ENCODE measurements at regions not wholly inside any gene's neighbourhood (a gene's known extent, or its start where the extent isn't known, plus 50 kb on each side); places are given as distances from the start of the nearest gene placed in this dataset.

DNA sequence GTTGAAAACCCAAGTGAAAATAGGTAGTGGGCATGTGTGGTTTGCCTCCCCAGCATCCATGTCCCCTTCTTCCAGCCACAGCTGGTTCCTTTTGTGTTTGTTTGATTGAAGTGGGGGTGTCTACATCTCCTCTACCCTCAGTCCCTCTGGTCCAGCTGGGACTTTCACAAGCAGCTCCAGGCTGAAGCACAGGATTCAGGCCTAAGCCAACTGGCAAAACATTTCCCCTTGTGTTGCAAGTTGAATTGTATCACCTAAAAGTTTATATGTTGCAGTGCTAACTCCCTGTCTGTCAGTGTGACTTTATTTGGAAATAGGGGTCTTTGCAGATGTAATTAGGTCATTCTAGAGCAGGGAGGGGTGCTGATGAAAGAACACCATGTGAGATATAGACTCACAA lies 205.9 kb upstream of the ASIC2 start:
- H3K9me3 Mint-ChIP-seq: no peaks in the 10 kb centered on the region
- H3K27me3 Mint-ChIP-seq: peaks cover 8% of the 10 kb centered on the region
- DNase-seq (ENCODE audit: low spot score in 2 of 2): no peak
- no peak overlapping the region for H3K4me3 Mint-ChIP-seq
- H3K4me1 Mint-ChIP-seq: no peaks in the 10 kb centered on the region
- H3K27ac Mint-ChIP-seq: no peak overlapping the region
- no peak for ATAC-seq (ENCODE audit: low read depth)
- H3K36me3 Mint-ChIP-seq: no peaks in the 10 kb centered on the region

DNA sequence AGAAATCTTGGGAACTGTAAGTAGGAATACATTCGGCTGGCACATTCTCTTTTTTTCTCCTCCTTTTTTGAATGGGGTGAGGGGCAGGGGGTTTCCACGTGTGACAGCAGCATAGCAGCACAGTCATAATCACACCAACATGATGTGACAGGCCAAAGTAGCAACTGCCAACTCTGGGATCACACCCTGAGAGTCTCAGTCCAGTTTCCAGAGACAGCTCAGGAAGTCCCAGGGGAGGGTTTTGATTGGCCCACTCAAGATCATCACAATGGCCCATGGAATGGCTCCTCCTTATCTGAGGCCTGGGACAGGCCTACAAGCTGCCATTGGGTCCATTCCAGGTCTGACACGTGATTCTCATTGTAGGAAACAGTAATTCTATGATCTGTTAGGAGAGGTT lies 207.1 kb upstream of the ASIC2 start:
- no peaks in the 10 kb centered on the region for H3K4me1 Mint-ChIP-seq
- H3K9me3 Mint-ChIP-seq: no peaks in the 10 kb centered on the region
- no peak overlapping the region for H3K27ac Mint-ChIP-seq
- H3K27me3 Mint-ChIP-seq: peaks cover 6% of the 10 kb centered on the region
- DNase-seq (ENCODE audit: low spot score in 2 of 2) (no peak), ATAC-seq (ENCODE audit: low read depth) (no peak)
- H3K4me3 Mint-ChIP-seq: no peak overlapping the region
- no peaks in the 10 kb centered on the region for H3K36me3 Mint-ChIP-seq

DNA sequence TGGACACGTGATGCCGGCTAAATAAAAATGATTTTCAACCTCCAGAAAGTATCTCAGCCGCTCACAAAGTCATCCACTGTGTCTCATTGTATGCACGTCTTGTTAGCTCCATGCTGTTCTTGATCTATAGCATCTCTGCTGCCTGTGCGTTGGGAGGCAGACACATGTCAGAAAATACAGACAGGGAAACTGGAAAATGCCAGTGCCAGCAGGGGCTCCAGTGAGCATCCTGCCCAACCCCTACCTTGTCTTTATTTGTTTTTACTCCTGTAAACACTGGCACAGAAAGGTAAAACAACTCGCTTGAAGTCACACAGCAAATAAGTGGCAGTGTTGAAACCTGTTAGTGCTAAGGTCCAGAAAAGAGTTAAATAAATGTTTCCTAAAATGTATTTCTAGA lies 208.1 kb upstream of the ASIC2 start:
- no peak overlapping the region for H3K27ac Mint-ChIP-seq
- H3K9me3 Mint-ChIP-seq: no peaks in the 10 kb centered on the region
- no peak for DNase-seq (ENCODE audit: low spot score in 2 of 2)
- no peak overlapping the region for H3K4me3 Mint-ChIP-seq
- no peak for ATAC-seq (ENCODE audit: low read depth)
- peaks cover 8% of the 10 kb centered on the region for H3K27me3 Mint-ChIP-seq
- no peaks in the 10 kb centered on the region for H3K36me3 Mint-ChIP-seq
- no peaks in the 10 kb centered on the region for H3K4me1 Mint-ChIP-seq

DNA sequence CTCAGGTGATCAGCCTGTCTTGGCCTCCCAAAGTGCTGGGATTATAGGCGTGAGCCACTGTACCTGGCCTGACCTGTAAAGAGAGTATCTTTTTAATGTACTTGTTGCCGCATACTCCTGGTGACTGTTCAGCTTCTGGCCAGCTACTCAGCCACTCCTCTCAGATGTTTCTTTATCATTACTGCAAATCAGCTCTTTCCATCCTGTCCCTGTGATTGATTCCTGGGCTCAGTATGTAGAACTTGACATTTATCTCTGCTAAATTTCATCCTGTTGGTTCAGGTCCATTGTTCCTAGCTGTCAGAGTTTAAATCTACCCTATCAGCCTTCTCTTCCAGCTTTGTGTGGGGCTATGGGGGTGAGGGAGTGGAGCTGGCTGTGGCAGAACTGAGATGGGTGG lies 211.5 kb upstream of the ASIC2 start:
- ATAC-seq (ENCODE audit: low read depth) (no peak), DNase-seq (ENCODE audit: low spot score in 2 of 2) (no peak)
- Mint-ChIP-seq H3K27ac (no peak overlapping the region), H3K4me1 (no peaks in the 10 kb centered on the region), H3K36me3 (no peaks in the 10 kb centered on the region), H3K9me3 (no peaks in the 10 kb centered on the region), H3K27me3 (peaks cover 7% of the 10 kb centered on the region), H3K4me3 (no peak overlapping the region)

DNA sequence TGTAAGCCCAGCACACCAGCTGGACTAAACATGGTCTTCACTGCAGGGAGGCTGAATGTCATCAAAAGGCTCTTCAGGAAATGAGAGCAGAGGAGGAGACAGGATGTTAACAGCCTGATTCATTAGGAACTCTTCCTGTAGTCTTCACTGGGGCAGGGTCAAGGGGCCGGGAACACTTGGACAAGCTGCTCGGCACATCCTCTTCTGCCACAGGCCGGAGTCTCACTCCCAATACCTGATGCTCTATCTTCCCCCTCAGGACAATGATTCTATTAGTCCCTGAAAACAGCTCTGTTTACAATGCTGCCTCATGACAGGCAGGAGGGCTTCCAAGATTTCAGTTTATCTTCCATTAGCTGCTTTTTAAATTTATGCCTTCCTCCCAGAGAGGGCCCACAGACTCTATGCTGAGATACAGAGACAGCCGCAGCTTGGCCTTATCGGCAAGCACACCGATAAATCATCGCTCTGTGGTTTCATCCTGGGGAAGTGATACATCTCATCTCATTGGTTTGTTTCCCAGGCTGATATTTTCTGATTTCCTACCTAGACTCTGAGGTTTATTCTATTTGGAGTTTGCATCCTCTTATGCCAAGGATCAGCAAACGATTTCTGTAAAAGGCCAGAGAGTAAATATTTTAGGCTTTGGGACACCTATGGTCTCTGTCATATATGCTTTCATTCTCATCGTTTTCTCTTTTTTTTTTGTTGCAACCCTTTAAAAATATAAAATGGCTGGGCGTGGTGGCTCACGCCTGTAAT lies 214.0 kb upstream of the ASIC2 start:
- no peak for ATAC-seq (ENCODE audit: low read depth)
- Mint-ChIP-seq H3K27me3 (peaks cover 7% of the 10 kb centered on the region), H3K27ac (no peak overlapping the region)

DNA sequence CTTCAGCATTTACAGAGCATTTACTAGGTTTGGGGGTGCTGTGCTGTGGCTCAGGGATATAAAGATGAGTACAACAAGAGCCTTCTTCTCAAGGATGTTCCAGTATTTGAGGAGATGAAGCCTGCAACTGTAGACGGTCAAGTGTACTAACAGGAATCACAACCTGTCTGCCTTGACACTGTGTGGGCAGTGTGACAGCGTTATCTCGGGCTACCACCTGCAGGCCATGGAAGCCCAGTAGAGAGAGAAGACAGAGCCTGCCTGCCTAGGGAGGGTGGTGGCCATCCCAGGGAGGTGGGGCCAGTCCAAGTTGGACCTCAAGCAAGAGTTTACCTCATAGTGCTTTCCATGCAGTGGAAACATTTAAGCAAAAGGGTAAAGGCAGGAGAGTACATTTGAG lies 215.1 kb upstream of the ASIC2 start:
- H3K36me3 Mint-ChIP-seq: no peaks in the 10 kb centered on the region
- no peak for DNase-seq (ENCODE audit: low spot score in 2 of 2)
- H3K27me3 Mint-ChIP-seq: peaks cover 5% of the 10 kb centered on the region
- H3K4me1 Mint-ChIP-seq: no peaks in the 10 kb centered on the region
- H3K4me3 Mint-ChIP-seq: no peak overlapping the region
- no peak overlapping the region for H3K27ac Mint-ChIP-seq
- no peak for ATAC-seq (ENCODE audit: low read depth)
- H3K9me3 Mint-ChIP-seq: no peaks in the 10 kb centered on the region

More for the DNA sequence above, 214.0 kb upstream of the ASIC2 start:
- no peaks in the 10 kb centered on the region for H3K36me3 Mint-ChIP-seq
- no peak overlapping the region for H3K4me3 Mint-ChIP-seq
- no peaks in the 10 kb centered on the region for H3K9me3 Mint-ChIP-seq
- no peaks in the 10 kb centered on the region for H3K4me1 Mint-ChIP-seq
- no peak for DNase-seq (ENCODE audit: low spot score in 2 of 2)

DNA sequence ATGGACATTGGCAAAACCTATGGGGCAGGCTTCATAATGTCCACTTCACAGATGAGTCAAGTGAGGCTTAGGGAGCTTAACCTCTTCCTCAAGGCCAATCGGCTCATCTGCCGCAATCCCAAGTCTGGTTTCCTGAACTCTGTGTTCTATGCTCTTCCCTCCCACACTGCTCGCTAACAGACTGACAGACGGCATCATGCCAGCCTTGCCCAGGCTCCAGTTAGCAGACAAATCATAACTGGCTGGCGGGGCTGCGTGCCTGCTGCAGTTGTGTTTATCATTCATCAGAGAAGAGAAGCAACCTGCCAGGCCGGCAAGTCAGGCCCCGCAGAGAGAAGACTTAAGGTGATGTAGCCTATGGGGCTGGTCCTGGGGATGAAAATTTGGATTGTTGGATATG lies 216.2 kb upstream of the ASIC2 start:
- Mint-ChIP-seq H3K27ac (no peak overlapping the region), H3K36me3 (no peaks in the 10 kb centered on the region), H3K27me3 (peaks cover 5% of the 10 kb centered on the region), H3K4me1 (no peaks in the 10 kb centered on the region), H3K4me3 (no peak overlapping the region), H3K9me3 (no peaks in the 10 kb centered on the region)
- no peak for ATAC-seq (ENCODE audit: low read depth)
- no peak for DNase-seq (ENCODE audit: low spot score in 2 of 2)

DNA sequence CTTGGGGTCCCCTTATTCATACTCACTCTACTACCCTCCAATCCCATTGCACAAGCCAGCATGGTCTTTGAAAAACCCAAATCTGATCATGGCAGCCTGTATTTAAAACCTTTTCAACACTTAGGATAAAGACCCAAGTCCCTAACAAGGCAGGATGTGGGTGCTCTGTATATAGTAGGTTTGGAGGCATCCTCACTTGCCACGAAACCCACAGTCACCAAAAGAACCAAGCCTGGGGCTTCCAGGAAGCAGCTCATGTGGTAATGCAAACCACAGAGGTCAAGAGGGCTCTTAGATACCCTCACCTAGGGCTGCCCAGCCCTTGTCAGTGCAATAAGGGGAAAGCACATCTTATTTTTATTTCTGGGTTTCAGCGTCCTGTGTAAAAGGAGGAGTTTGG lies 218.6 kb upstream of the ASIC2 start:
- Mint-ChIP-seq H3K36me3 (no peaks in the 10 kb centered on the region), H3K27ac (no peak overlapping the region), H3K4me3 (no peak overlapping the region)

DNA sequence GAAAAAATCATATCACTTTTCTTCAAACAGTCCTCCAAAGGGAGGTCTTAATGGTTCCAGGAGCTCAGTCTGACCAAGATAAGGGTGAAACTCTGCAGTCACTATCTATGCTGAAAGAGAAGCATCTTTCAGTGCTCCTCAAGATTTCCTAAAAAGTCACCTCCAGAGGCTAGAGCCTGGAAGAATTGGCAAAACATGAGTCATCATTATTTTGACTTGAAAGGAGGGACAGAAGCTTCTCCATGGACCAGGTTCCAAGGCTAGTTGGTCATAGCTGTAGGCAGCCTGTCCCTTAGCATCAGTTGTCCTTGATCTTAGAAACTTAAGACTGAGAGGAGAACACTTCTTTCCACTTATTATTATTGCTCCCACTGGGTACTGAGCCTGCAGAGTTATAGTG lies 219.0 kb upstream of the ASIC2 start:
- peaks cover 2% of the 10 kb centered on the region for H3K27me3 Mint-ChIP-seq

More for the DNA sequence above, 218.6 kb upstream of the ASIC2 start:
- no peaks in the 10 kb centered on the region for H3K4me1 Mint-ChIP-seq
- ATAC-seq (ENCODE audit: low read depth) (no peak), DNase-seq (ENCODE audit: low spot score in 2 of 2) (no peak)
- no peaks in the 10 kb centered on the region for H3K9me3 Mint-ChIP-seq
- H3K27me3 Mint-ChIP-seq: peaks cover 3% of the 10 kb centered on the region

DNA sequence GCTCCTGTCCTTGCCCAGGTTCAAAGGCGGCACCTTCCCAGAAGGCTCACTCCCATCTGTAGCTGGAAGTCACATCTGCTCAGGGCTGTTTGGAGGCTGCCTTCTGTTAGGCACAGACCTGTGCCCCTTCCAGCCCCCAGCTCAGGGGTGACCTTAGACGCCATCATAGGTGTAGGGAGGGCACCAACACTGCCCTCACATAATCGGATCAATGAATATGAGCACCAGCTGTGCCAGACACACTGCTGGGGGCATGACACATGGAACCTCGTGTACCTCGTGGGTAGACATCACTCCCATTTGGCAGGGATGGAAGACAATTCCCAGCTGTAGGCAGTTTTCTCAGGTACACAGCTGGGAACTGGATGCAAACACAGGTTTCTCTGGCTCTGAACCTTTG lies 220.7 kb upstream of the ASIC2 start:
- DNase-seq (ENCODE audit: low spot score in 2 of 2): no peak
- H3K27ac Mint-ChIP-seq: no peak overlapping the region
- H3K9me3 Mint-ChIP-seq: no peaks in the 10 kb centered on the region
- no peak for ATAC-seq (ENCODE audit: low read depth)
- no peaks in the 10 kb centered on the region for H3K4me1 Mint-ChIP-seq
- no peaks in the 10 kb centered on the region for H3K27me3 Mint-ChIP-seq
- H3K36me3 Mint-ChIP-seq: no peaks in the 10 kb centered on the region
- no peak overlapping the region for H3K4me3 Mint-ChIP-seq

More for the DNA sequence above, 219.0 kb upstream of the ASIC2 start:
- no peaks in the 10 kb centered on the region for H3K36me3 Mint-ChIP-seq
- no peak for DNase-seq (ENCODE audit: low spot score in 2 of 2)
- no peak overlapping the region for H3K27ac Mint-ChIP-seq
- no peak for ATAC-seq (ENCODE audit: low read depth)
- H3K4me1 Mint-ChIP-seq: no peaks in the 10 kb centered on the region
- H3K4me3 Mint-ChIP-seq: no peak overlapping the region
- no peaks in the 10 kb centered on the region for H3K9me3 Mint-ChIP-seq

DNA sequence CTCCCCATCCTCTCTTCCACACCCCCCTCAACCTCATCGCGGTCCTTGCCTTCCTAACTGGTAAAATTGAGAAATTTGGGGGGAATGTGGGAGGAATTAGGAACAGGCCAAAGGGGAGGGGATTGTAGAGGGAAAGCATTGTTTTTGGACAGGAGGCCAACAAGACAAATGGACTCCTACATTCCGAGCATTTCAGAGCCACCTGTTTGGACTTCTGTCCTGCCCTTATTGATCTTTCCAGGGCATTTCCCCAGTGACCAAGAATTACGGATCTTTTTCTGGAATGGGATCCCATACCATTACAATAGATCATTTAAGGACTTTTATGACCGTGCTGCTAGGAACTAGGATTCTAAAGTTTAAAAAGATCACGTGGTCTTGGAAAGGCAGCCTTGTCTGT lies 221.3 kb upstream of the ASIC2 start:
- Mint-ChIP-seq H3K27me3 (no peaks in the 10 kb centered on the region), H3K4me1 (no peaks in the 10 kb centered on the region), H3K9me3 (no peaks in the 10 kb centered on the region), H3K36me3 (no peaks in the 10 kb centered on the region), H3K27ac (no peak overlapping the region), H3K4me3 (no peak overlapping the region)
- ATAC-seq (ENCODE audit: low read depth) (no peak), DNase-seq (ENCODE audit: low spot score in 2 of 2) (no peak)

DNA sequence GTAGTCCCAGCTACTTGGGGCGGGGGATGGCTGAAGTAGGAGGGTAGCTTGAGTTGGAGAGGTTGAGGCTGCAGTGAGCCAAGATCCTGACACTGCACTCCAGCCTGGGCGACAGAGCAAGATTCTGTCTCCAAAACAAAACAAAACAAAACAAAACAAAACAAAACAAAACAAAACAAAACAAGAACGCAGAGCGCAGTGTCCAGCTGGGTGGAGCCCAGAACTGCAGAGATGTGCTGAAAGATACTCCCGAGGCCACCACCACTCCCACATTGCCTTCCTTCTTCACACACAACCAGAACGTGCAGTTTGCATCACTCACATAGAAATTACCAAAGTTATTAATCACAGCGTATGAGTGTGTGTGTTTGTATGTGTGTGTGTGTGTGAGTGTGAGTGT lies 222.9 kb upstream of the ASIC2 start:
- no peak for DNase-seq (ENCODE audit: low spot score in 2 of 2)
- no peak overlapping the region for H3K27ac Mint-ChIP-seq
- H3K36me3 Mint-ChIP-seq: no peaks in the 10 kb centered on the region
- H3K4me1 Mint-ChIP-seq: no peaks in the 10 kb centered on the region
- no peak for ATAC-seq (ENCODE audit: low read depth)
- H3K27me3 Mint-ChIP-seq: peaks cover 1% of the 10 kb centered on the region
- H3K9me3 Mint-ChIP-seq: no peaks in the 10 kb centered on the region
- H3K4me3 Mint-ChIP-seq: no peak overlapping the region

DNA sequence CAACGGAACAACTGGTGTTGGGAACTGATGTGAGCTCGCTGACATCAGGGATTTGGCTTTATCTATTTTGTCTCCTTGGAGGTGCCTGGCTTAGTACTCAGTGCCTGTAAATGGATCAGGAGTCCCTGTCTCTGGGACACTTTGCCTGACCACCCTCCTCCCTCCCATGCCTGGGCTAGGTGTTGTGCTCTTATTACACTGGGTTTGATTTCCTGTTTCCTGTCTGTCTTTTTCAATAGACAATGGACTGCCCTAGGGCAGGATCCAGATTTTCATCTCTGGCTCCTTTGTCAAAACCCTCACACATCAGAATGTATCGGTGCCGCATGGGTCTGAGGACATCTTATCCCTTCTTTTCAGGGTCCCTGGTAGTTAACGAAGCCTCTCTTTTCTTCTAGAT lies 223.6 kb upstream of the ASIC2 start:
- no peak overlapping the region for H3K27ac Mint-ChIP-seq
- peaks cover 1% of the 10 kb centered on the region for H3K27me3 Mint-ChIP-seq
- no peak for DNase-seq (ENCODE audit: low spot score in 2 of 2)

DNA sequence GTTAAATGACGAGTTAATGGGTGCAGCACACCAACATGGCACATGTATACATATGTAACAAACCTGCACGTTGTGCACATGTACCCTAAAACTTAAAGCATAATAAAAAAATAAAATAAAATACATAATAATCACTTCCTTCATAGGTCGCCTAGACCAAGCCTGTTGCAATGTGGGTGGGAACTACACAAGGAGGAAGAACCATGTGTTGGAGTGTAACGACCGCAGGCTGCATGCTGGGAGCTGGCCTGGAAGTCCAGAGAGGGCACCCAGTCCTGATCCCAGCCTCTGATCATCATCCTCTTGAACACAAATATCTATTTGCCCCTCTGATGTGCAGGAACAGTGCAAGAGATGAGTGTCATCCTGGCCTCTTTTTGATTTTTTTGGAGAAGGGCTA lies 224.7 kb upstream of the ASIC2 start:
- H3K36me3 Mint-ChIP-seq: no peaks in the 10 kb centered on the region
- no peaks in the 10 kb centered on the region for H3K4me1 Mint-ChIP-seq
- no peak overlapping the region for H3K4me3 Mint-ChIP-seq
- no peak for ATAC-seq (ENCODE audit: low read depth)
- no peaks in the 10 kb centered on the region for H3K9me3 Mint-ChIP-seq
- H3K27ac Mint-ChIP-seq: no peak overlapping the region
- DNase-seq (ENCODE audit: low spot score in 2 of 2): no peak
- H3K27me3 Mint-ChIP-seq: peaks cover 1% of the 10 kb centered on the region

More for the DNA sequence above, 223.6 kb upstream of the ASIC2 start:
- Mint-ChIP-seq H3K9me3 (no peaks in the 10 kb centered on the region), H3K36me3 (no peaks in the 10 kb centered on the region), H3K4me1 (no peaks in the 10 kb centered on the region), H3K4me3 (no peak overlapping the region)
- ATAC-seq (ENCODE audit: low read depth): no peak

DNA sequence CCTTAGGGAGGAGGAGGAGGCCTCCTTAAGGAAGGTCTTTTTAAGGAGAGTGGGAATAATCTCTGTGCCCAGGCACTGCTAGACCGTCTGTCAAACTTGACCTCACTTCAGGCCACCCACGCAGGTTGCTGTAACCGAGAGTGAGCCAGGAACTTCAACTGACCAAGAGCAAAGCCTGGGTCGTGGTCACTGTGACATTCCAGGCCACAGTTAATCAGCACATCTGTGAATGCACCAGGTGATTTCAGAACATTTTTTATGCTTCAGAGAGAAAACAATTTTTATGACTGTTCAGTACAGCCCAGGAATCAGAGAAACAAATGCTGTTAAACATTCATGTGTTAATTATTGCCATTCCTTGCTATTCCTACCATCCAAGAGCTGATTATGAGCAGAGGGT lies 226.6 kb upstream of the ASIC2 start:
- Mint-ChIP-seq H3K4me1 (peaks cover 2% of the 10 kb centered on the region), H3K4me3 (no peak overlapping the region), H3K9me3 (no peaks in the 10 kb centered on the region), H3K27ac (no peak overlapping the region), H3K27me3 (peaks cover 1% of the 10 kb centered on the region), H3K36me3 (no peaks in the 10 kb centered on the region)
- no peak for DNase-seq (ENCODE audit: low spot score in 2 of 2)
- ATAC-seq (ENCODE audit: low read depth): no peak

All from memory B cell (primary cell).